GM12878 (cell line): ENCODE measurements at regions not wholly inside any gene's neighbourhood (a gene's known extent, or its start where the extent isn't known, plus 50 kb on each side); places are given as distances from the start of the nearest gene placed in this dataset.

Source experiments
- ATAC-seq: fragments of 200-7000 bp; cut with Tn5 transposase; 3 replicates; pipeline ENCODE4 v1.9.1; 2020; ENCODE audit warnings: mild to moderate bottlenecking, moderate library complexity
- BruUV-seq: library from RNA; stranded (reverse); fragments of 400-500 nt; replicated peaks from 2 replicates; lab custom pipeline; 2021; lab: Mats Ljungman, UMichigan
- CTCF ChIA-PET: fragments of 300-600 bp; sonication (Branson Sonifier 250); formaldehyde crosslinking; extraction: SDS; loops from one replicate; lab custom pipeline; 2021; ENCODE audit warnings: inconsistent platforms; lab: Yijun Ruan, JAX
- POLR2A ChIA-PET: fragments of 350-600 bp; formaldehyde crosslinking; extraction: SDS; loops from one replicate; lab custom pipeline; 2021; ENCODE audit warnings: inconsistent platforms; lab: Charles Lee
- RAD21 ChIA-PET: fragments of 300-600 bp; sonication (Branson Sonifier 250); formaldehyde crosslinking; loops from one replicate; lab custom pipeline; 2023; ENCODE audit warnings: antibody characterized with exemption; ENCODE audit not compliant: unreplicated experiment; lab: Charles Lee
- SMC1A ChIA-PET: fragments of 300-600 bp; sonication (Branson Sonifier 250); formaldehyde crosslinking; loops from one replicate; lab custom pipeline; 2023; ENCODE audit not compliant: unreplicated experiment, uncharacterized antibody; lab: Charles Lee
- DNase-seq: peaks from one replicate; pipeline ENCODE4 v3.0.0-alpha.2; 2011; ENCODE audit warnings: low read depth, low spot score
- FAIRE-seq: peaks from 3 replicates; lab custom pipeline; 2011; peaks lifted over from hg19 to GRCh38; lab: Jason Lieb, UNC
- H2AFZ ChIP-seq: 2 replicates; pipeline ENCODE4 v1.6.0; 2011; ENCODE audit warnings: low read depth, low read length, control low read depth; ENCODE audit not compliant: control insufficient read depth
- H3K27ac ChIP-seq: 2 replicates; pipeline ENCODE4 v1.5.1; 2011; ENCODE audit warnings: control low read depth; ENCODE audit not compliant: control insufficient read depth, insufficient read depth
- H3K27me3 ChIP-seq, 2 experiments: replicated peaks in 1 of 2; 2 replicates each; pipeline versions ENCODE4 v1.6.0 to v1.6.1; 2011; ENCODE audit warnings: low read length in 1 of 2; ENCODE audit not compliant: control insufficient read depth in 2 of 2, insufficient read depth in 2 of 2
- H3K36me3 ChIP-seq, 2 experiments: 2 replicates each; pipeline ENCODE4 v1.5.1; 2011; ENCODE audit warnings: low read length in 1 of 2; ENCODE audit not compliant: control insufficient read depth in 2 of 2, insufficient read depth in 2 of 2
- H3K4me1 ChIP-seq: 2 replicates; pipeline ENCODE4 v1.6.1; 2011; ENCODE audit warnings: mild to moderate bottlenecking, low read length, moderate library complexity, mixed read lengths; ENCODE audit not compliant: control insufficient read depth, insufficient read depth
- H3K4me2 ChIP-seq: 2 replicates; pipeline ENCODE4 v1.6.0; 2011; ENCODE audit warnings: control low read depth; ENCODE audit not compliant: control insufficient read depth, insufficient read depth
- H3K4me3 ChIP-seq: fragments of 200-600 bp; sonication (generic); 2 replicates; pipeline ENCODE4 v1.5.1; 2016
- H3K79me2 ChIP-seq: 2 replicates; pipeline ENCODE4 v1.6.0; 2011; ENCODE audit warnings: low read length; ENCODE audit not compliant: control insufficient read depth, insufficient read depth
- H3K9ac ChIP-seq: 2 replicates; pipeline ENCODE4 v1.8.0; 2011; ENCODE audit warnings: low read length, control low read depth, mixed read lengths; ENCODE audit not compliant: control insufficient read depth, insufficient read depth
- H3K9me3 ChIP-seq: replicated peaks from 3 replicates; pipeline ENCODE4 v1.5.1; 2011; ENCODE audit warnings: mild to moderate bottlenecking, low read length; ENCODE audit not compliant: control insufficient read depth, insufficient read depth
- H4K20me1 ChIP-seq: 2 replicates; pipeline ENCODE4 v1.6.0; 2011; ENCODE audit not compliant: control insufficient read depth, insufficient read depth
- CBFB ChIP-seq: IDR thresholded peaks from 2 replicates; pipeline ENCODE4 v1.6.1; 2016; ENCODE audit warnings: antibody characterized with exemption, low read depth
- CEBPB ChIP-seq, 2 experiments: fragments of 150-350 bp in 1 of 2; IDR thresholded peaks; 2 replicates each; pipeline ENCODE4 v1.6.1; 2012 to 2014; ENCODE audit warnings: low read depth in 2 of 2, low read length in 2 of 2, borderline replicate concordance in 1 of 2, inconsistent platforms in 1 of 2
- CUX1 ChIP-seq: IDR thresholded peaks from 2 replicates; pipeline ENCODE4 v1.6.1; 2012; ENCODE audit warnings: improper control_type of control experiment, low read depth, low read length; ENCODE audit not compliant: insufficient replicate concordance
- E2F4 ChIP-seq: IDR thresholded peaks from 2 replicates; pipeline ENCODE4 v1.6.1; 2012; ENCODE audit warnings: low read depth, low read length, improper control_type of control experiment
- ETV6 ChIP-seq, 2 experiments: fragments of 450-650 bp in 1 of 2; IDR thresholded peaks in 1 of 2; conservative IDR thresholded peaks in 1 of 2; 2 replicates each; pipeline ENCODE4 v1.6.1; 2014; ENCODE audit warnings: antibody characterized with exemption in 1 of 2, borderline replicate concordance in 1 of 2, low read depth in 1 of 2, mild to moderate bottlenecking in 1 of 2, moderate library complexity in 1 of 2
- HDGF ChIP-seq: fragments of 450-650 bp; IDR thresholded peaks from 2 replicates; pipeline ENCODE4 v1.6.1; 2016; ENCODE audit warnings: antibody characterized with exemption
- KAT2A ChIP-seq: conservative IDR thresholded peaks from 2 replicates; pipeline ENCODE4 v1.6.1; 2011; ENCODE audit warnings: low read depth, low read length; ENCODE audit not compliant: control insufficient read depth
- PAX5 ChIP-seq: IDR thresholded peaks from 2 replicates; pipeline ENCODE4 v1.6.1; 2011; ENCODE audit warnings: low read depth, low read length, borderline replicate concordance
- PRDM15 ChIP-seq: fragments of 450-650 bp; formaldehyde crosslinking; IDR thresholded peaks from 2 replicates; pipeline ENCODE4 v1.4.0; 2020; ENCODE audit warnings: mild to moderate bottlenecking, moderate library complexity
- RCOR1 ChIP-seq: conservative IDR thresholded peaks from 2 replicates; pipeline ENCODE4 v1.6.1; 2012; ENCODE audit warnings: low read depth, low read length, improper control_type of control experiment
- SIN3A ChIP-seq: IDR thresholded peaks from 2 replicates; pipeline ENCODE4 v1.6.1; 2012; ENCODE audit warnings: low read depth, low read length, improper control_type of control experiment
- USF1 ChIP-seq: IDR thresholded peaks from 2 replicates; pipeline ENCODE4 v1.6.1; 2011; ENCODE audit warnings: borderline replicate concordance, low read depth, mild to moderate bottlenecking, moderate library complexity, mixed read lengths, low read length; ENCODE audit not compliant: insufficient read depth; ENCODE audit errors: extremely low read length
- WRNIP1 ChIP-seq: IDR thresholded peaks from 2 replicates; pipeline ENCODE4 v1.6.1; 2011; ENCODE audit warnings: low read depth, low read length, improper control_type of control experiment, borderline replicate concordance
- whole genome bisulfite sequencing: methylation state at CpG from one replicate; pipeline ENCODE4 v1.1.6; 2016; ENCODE audit warnings: low lambda C conversion rate; ENCODE audit not compliant: insufficient replicate concordance, insufficient coverage; ENCODE audit errors: missing lambda C conversion rate; 5-methylcytosine and 5-hydroxymethylcytosine counted together
- in situ Hi-C: fragments of 300-500 bp; cut with MboI; formaldehyde crosslinking; loops from 9 replicates; pipeline ENCODE4 v1.14.3; 2018; ENCODE audit warnings: mixed read lengths
- intact Hi-C: fragments of 100-400 bp; cut with micrococcal nuclease; formaldehyde crosslinking; loops from one replicate; pipeline ENCODE4 v1.14.2; 2022; ENCODE audit not compliant: unreplicated experiment

- in situ Hi-C loops (no loop called here), intact Hi-C loops (no loop called here)
- H4K20me1 ChIP-seq, result no peaks in the 10 kb centered on the region
- no peak for ATAC-seq
- no TSS peak for BruUV-seq
- CTCF ChIA-PET, result no interaction called here
- peak overlapping the region; percentile 33; the same call in 1 of the 2 replicates for H3K4me2 ChIP-seq
- no peak for DNase-seq
- H3K4me1 ChIP-seq, result peaks cover 18% of the 10 kb centered on the region
- H2AFZ ChIP-seq, result no peak overlapping the region
- H3K9me3 ChIP-seq, result no peaks in the 10 kb centered on the region
- no peaks in the 10 kb centered on the region for H3K27me3 ChIP-seq
- POLR2A ChIA-PET, result no interaction called here
- H3K79me2 ChIP-seq, result no peaks in the 10 kb centered on the region
- SMC1A ChIA-PET, result interaction anchor here (1.5 kb wide), 1 partner anchor 41 kb away, joined by 5 read pairs; no protein-coding TSS in a partner anchor
- 0 out of 2 replicates have a peak overlapping the region, but pooled peaks have one; percentile 3 for H3K27ac ChIP-seq
- no peak overlapping the region for H3K9ac ChIP-seq
- RAD21 ChIA-PET, result interaction anchor here (0.8 to 1.4 kb wide), 3 partner anchors 51 to 159 kb away, joined by 3 read pairs; no protein-coding TSS in a partner anchor
- H3K4me3 ChIP-seq, result no peak overlapping the region
- WGBS, result 29% methylated on average over 1 of the region's 1 CpG
- FAIRE-seq, result no peak
- no peaks in the 10 kb centered on the region for H3K36me3 ChIP-seq
- no peak for TF ChIP-seq KAT2A
- no peak for TF ChIP-seq HDGF
- TF ChIP-seq USF1, result no peak
- no peak for TF ChIP-seq PRDM15 (CRISPR knock-in tag)
- TF ChIP-seq WRNIP1, result no peak
- TF ChIP-seq RCOR1, result no peak
- TF ChIP-seq E2F4, result no peak
- TF ChIP-seq CUX1, result no peak
- TF ChIP-seq SIN3A, result no peak
- no peak for TF ChIP-seq CBFB
- TF ChIP-seq ETV6 (conservative IDR thresholded peaks at IDR 0.05 in 1 of 2, IDR thresholded peaks at IDR 0.05 in 1 of 2; ENCODE audit: borderline replicate concordance in 1 of 2, low read depth in 1 of 2), result no peak
- TF ChIP-seq CEBPB (IDR thresholded peaks at IDR 0.05; ENCODE audit: borderline replicate concordance in 1 of 2, low read depth in 2 of 2, low read length in 2 of 2), result no peak
- no peak for TF ChIP-seq PAX5
These were observed 1072.4 kb upstream of the ZEB2 start for GRCh38 chr2:145592361-145592760.
